ENCODE measurements at regions not wholly inside any gene's neighbourhood (a gene's known extent, or its start where the extent isn't known, plus 50 kb on each side); places are given as distances from the start of the nearest gene placed in this dataset.

DNA sequence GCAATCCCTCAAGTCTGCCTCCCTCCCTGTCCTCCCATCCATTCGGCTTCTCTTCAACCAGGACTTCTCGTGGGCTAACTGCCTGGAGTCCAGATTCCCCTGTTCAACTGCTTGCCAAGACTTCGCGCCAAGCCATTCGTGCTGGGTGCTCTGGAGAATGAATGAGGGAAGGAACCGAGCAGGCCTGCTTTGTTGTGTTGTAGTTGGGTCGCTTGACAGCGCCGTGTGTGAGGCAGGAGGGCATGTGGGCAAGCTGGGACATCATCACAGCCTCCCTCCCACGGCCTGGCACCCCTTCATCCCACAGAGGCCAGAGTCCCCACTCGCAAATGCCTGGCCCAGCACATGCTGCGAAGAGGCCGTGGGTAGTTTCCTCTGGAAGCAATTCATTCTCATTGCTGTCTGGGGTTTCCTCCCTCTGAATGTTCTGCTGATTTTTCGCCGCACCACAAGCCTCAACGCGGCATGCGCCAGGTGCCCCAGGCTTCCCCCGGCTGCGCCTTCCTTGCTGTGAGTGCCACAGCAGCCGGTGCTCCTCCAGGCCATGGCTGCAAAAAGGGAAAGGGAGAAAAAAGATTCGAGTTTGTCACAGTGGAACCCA, 336.0 kb downstream of the QKI start:
- TF ChIP-seq POLR2AphosphoS5 (IDR thresholded peaks at IDR 0.05; ENCODE audit: low read depth, low read length) (no peak), FOXP2 (optimal IDR thresholded peaks at IDR 0.05; ENCODE audit: borderline replicate concordance, extremely low read depth, extremely low read length, insufficient read depth) (no peak)
